SU-DHL-6 (cell line): ENCODE measurements at regions not wholly inside any gene's neighbourhood (a gene's known extent, or its start where the extent isn't known, plus 50 kb on each side); places are given as distances from the start of the nearest gene placed in this dataset.

Experiments
- H2AFZ ChIP-seq: fragments of 200-600 bp; sonication (generic); 2 replicates; pipeline ENCODE4 v1.6.1; 2014; ENCODE audit warnings: low read depth, mild to moderate bottlenecking, moderate library complexity, mixed read lengths, antibody characterized with exemption, low read length; ENCODE audit not compliant: severe bottlenecking
- H3F3A ChIP-seq: fragments of 200-600 bp; shearing (Covaris generic); 2 replicates; pipeline ENCODE4 v1.6.0; 2016; ENCODE audit warnings: antibody characterized with exemption, mild to moderate bottlenecking; ENCODE audit not compliant: insufficient read depth
- H3K27ac ChIP-seq: fragments of 200-600 bp; sonication (generic); 2 replicates; pipeline ENCODE4 v1.5.1; 2016; ENCODE audit warnings: low read depth, mild to moderate bottlenecking, low read length, moderate library complexity, mixed read lengths
- H3K27me3 ChIP-seq: fragments of 200-600 bp; sonication (generic), shearing (Covaris generic); 2 replicates; pipeline ENCODE4 v1.6.0; 2014; ENCODE audit warnings: mild to moderate bottlenecking, low read length
- H3K36me3 ChIP-seq: fragments of 200-600 bp; sonication (generic); 2 replicates; pipeline ENCODE4 v1.6.1; 2014; ENCODE audit warnings: mild to moderate bottlenecking, low read length, mixed read lengths
- H3K4me2 ChIP-seq: fragments of 300-600, 200-600 bp; shearing (Covaris generic), sonication (generic); 2 replicates; pipeline ENCODE4 v1.6.0; 2014; ENCODE audit warnings: low read length, low read depth, mild to moderate bottlenecking; ENCODE audit not compliant: poor library complexity, severe bottlenecking
- H3K4me3 ChIP-seq: fragments of 200-600 bp; sonication (generic); 2 replicates; pipeline ENCODE4 v1.5.1; 2014; ENCODE audit warnings: antibody characterized with exemption, low read length, mild to moderate bottlenecking, mixed read lengths; ENCODE audit not compliant: insufficient read depth, poor library complexity, severe bottlenecking
- H3K79me2 ChIP-seq: fragments of 200-600 bp; sonication (generic); 2 replicates; pipeline ENCODE4 v1.6.1; 2014; ENCODE audit warnings: mild to moderate bottlenecking, low read length, moderate library complexity; ENCODE audit not compliant: insufficient read depth
- H3K9ac ChIP-seq: fragments of 200-600 bp; sonication (generic); 2 replicates; pipeline ENCODE4 v1.7.0; 2014; ENCODE audit warnings: mild to moderate bottlenecking, low read length
- H3K9me2 ChIP-seq: fragments of 200-600 bp; sonication (generic); replicated peaks from 2 replicates; pipeline ENCODE4 v1.6.1; 2014; ENCODE audit warnings: low read length; ENCODE audit not compliant: insufficient read depth
- H3K9me3 ChIP-seq: fragments of 200-600 bp; sonication (generic); 2 replicates; pipeline ENCODE4 v1.6.1; 2014; ENCODE audit warnings: low read length, mixed read lengths; ENCODE audit not compliant: insufficient read depth
- H4K20me1 ChIP-seq: fragments of 200-600 bp; sonication (generic); 2 replicates; pipeline ENCODE4 v1.6.1; 2014; ENCODE audit warnings: low read depth, mild to moderate bottlenecking, antibody characterized with exemption, low read length, moderate library complexity, mixed read lengths
- CTCF ChIP-seq: fragments of 200-600 bp; sonication (generic); IDR thresholded peaks from one replicate; pipeline ENCODE4 v1.5.1; 2017; ENCODE audit warnings: antibody characterized with exemption, mild to moderate bottlenecking, low read length, moderate library complexity; ENCODE audit not compliant: insufficient read depth, poor library complexity, severe bottlenecking
- EZH2phosphoT487 ChIP-seq: fragments of 200-600 bp; sonication (generic), shearing (Covaris generic); conservative IDR thresholded peaks from 2 replicates; pipeline ENCODE4 v1.6.1; 2018; ENCODE audit warnings: mild to moderate bottlenecking, antibody characterized with exemption, low read length, moderate library complexity, mixed read lengths

- H3K27ac ChIP-seq, result no peak overlapping the region
- TF ChIP-seq CTCF, result no peak
- no peak for TF ChIP-seq EZH2phosphoT487
- no peak overlapping the region for H3K4me2 ChIP-seq
- no peaks in the 10 kb centered on the region for H4K20me1 ChIP-seq
- no peaks in the 10 kb centered on the region for H3K36me3 ChIP-seq
- no peak overlapping the region for H2AFZ ChIP-seq
- no peaks in the 10 kb centered on the region for H3K79me2 ChIP-seq
- no peaks in the 10 kb centered on the region for H3K9me3 ChIP-seq
- no peaks in the 10 kb centered on the region for H3F3A ChIP-seq
- H3K4me3 ChIP-seq, result no peak overlapping the region
- H3K9me2 ChIP-seq, result no peaks in the 10 kb centered on the region
- H3K9ac ChIP-seq, result no peak overlapping the region
- H3K27me3 ChIP-seq, result no peaks in the 10 kb centered on the region
These were observed 266.2 kb downstream of the NPHP4 start for GRCh38 chr1:5725855-5726585.

- H3K27ac ChIP-seq, result no peak overlapping the region
- H3K9ac ChIP-seq, result no peak overlapping the region
- H3K36me3 ChIP-seq, result no peaks in the 10 kb centered on the region
- no peaks in the 10 kb centered on the region for H3K9me2 ChIP-seq
- H2AFZ ChIP-seq, result no peak overlapping the region
- H3K4me3 ChIP-seq, result no peak overlapping the region
- no peak overlapping the region for H3K4me2 ChIP-seq
- no peaks in the 10 kb centered on the region for H3K79me2 ChIP-seq
- no peaks in the 10 kb centered on the region for H3K27me3 ChIP-seq
- H3F3A ChIP-seq, result no peaks in the 10 kb centered on the region
- H4K20me1 ChIP-seq, result no peaks in the 10 kb centered on the region
- H3K9me3 ChIP-seq, result no peaks in the 10 kb centered on the region
- TF ChIP-seq EZH2phosphoT487 (no peak), CTCF (no peak)
These were observed 266.8 kb downstream of the NPHP4 start for GRCh38 chr1:5725406-5725805.

GRCh38 chr1:5724847-5725246, 267.4 kb downstream of the NPHP4 start:
- Histone ChIP-seq H3K27ac (no peak overlapping the region), H3K27me3 (no peaks in the 10 kb centered on the region), H4K20me1 (no peaks in the 10 kb centered on the region), H3F3A (no peaks in the 10 kb centered on the region), H2AFZ (no peak overlapping the region), H3K9me2 (no peaks in the 10 kb centered on the region), H3K9ac (no peak overlapping the region), H3K4me3 (no peak overlapping the region), H3K4me2 (no peak overlapping the region), H3K36me3 (no peaks in the 10 kb centered on the region), H3K9me3 (no peaks in the 10 kb centered on the region), H3K79me2 (no peaks in the 10 kb centered on the region)
- TF ChIP-seq EZH2phosphoT487 (no peak), CTCF (no peak)
